GM19025 (cell line): ENCODE measurements at regions not wholly inside any gene's neighbourhood (a gene's known extent, or its start where the extent isn't known, plus 50 kb on each side); places are given as distances from the start of the nearest gene placed in this dataset.
"Not testable (repeated sequence)": the region's sequence is repeated elsewhere in the genome, so short reads cannot be mapped to it uniquely, and the experiment has no call there.

Source experiments
- ATAC-seq: cut with Tn5 transposase; IDR thresholded peaks from one replicate; pipeline ENCODE4 v1.9.1; 2021; ENCODE audit warnings: mild to moderate bottlenecking, low read depth, moderate library complexity; ENCODE audit not compliant: unreplicated experiment

GRCh38 chr4:133385161-133385954 is 236.3 kb downstream of the PCDH10 start:
- no peak for ATAC-seq

GRCh38 chr4:133379681-133380438 is 230.8 kb downstream of the PCDH10 start:
- no peak for ATAC-seq

GRCh38 chr4:133377286-133377685 is 228.2 kb downstream of the PCDH10 start:
- no peak for ATAC-seq

- ATAC-seq, result no peak
These were observed 223.6 kb downstream of the PCDH10 start for GRCh38 chr4:133372699-133373098.

- ATAC-seq, result no peak
These were observed 206.5 kb downstream of the PCDH10 start for GRCh38 chr4:133355633-133356032.

- ATAC-seq, result no peak
These were observed 198.3 kb downstream of the PCDH10 start for GRCh38 chr4:133347409-133347808.

- no peak for ATAC-seq
These were observed 175.4 kb downstream of the PCDH10 start for GRCh38 chr4:133324491-133324890.

DNA sequence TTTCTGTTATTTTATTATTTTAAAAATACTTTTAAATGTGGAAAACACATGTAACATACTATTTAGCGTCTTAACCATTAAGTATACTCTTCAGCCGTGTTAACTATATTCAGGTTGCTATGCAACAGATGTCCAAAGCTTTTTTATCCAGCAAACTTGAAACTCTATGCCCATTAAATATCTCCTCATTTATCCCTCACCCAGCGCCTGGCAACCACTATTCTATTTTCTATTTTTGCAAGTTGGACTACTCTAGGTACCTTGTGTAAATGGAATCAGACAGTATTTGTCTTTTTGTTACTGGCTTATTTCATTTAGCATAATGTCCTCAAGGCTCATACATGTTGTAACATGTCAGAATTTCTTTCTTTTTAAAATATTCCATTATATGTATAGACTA is 174.6 kb downstream of the PCDH10 start:
- ATAC-seq, result no peak

DNA sequence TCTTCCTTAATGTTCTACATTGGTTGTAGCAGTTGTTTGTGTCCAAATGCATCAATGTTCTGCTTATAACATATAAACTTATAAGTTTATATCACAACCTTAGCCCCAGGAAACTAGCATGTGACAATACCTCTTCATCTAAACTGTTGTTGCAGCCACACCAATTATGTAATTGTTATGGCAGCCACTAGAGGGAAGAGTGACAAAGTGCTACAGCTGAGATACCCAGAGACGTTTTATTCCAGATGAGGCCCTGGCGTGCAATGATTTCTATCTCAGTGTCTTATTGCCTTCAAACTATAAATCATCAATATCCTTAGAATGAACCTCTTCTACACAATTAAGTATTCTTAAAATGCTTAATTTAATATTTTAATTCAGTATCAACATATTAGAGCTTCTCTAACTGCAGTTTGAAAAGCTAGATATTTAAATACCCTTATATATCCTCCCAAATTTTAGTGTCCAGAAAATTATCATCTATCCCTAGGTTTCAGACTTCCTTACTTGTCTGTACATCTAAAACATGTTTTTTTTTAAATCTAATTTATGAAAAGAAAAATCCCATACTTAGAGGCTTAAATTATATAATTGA is 171.6 kb downstream of the PCDH10 start:
- ATAC-seq, result no peak

- no peak for ATAC-seq
These were observed 167.8 kb downstream of the PCDH10 start for GRCh38 chr4:133316909-133317308.

GRCh38 chr4:133314991-133315390 is 165.9 kb downstream of the PCDH10 start:
- ATAC-seq, result no peak

GRCh38 chr4:133287396-133287795 is 138.3 kb downstream of the PCDH10 start:
- ATAC-seq, result no peak

- ATAC-seq, result no peak
These were observed 129.5 kb downstream of the PCDH10 start for GRCh38 chr4:133278591-133278990.

DNA sequence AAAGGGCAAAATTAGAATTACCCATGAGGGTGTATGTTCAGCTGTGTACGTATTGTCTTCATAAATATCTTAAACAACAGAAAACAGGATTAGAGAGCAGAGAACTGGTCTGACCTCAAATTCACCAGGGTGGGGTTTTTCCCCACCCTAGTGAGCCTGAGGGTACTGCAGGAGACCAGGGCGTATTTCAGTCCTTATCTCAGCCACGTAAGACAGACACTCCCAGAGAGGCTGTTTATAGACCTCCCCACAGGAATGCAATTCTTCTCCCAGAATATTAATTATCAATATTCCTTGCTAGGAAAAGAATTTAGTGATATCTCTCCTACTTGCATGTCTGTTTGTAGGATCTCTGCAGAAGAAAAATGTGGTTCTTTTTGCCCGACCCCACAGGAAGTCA is 128.8 kb downstream of the PCDH10 start:
- ATAC-seq, result not testable (repeated sequence)

DNA sequence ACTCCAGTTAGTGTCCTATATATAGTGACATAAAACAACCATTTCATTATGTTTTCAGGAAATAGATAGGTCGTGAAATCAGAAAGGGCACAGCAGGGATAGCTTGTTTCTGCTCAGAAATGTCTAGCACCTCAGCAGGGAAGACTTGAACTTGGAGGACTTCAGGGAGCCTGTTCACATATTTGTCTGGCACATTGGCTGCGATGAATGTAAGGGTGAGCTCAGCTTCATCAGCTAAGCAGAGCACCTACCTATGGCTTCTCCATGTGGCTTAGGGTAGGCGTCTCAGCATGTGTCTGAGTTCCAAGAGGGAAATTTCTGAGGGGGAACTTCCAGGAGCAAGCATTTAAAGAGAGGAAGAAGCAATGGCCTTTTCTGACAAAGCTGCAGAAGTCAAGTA is 126.2 kb downstream of the PCDH10 start:
- no peak for ATAC-seq

DNA sequence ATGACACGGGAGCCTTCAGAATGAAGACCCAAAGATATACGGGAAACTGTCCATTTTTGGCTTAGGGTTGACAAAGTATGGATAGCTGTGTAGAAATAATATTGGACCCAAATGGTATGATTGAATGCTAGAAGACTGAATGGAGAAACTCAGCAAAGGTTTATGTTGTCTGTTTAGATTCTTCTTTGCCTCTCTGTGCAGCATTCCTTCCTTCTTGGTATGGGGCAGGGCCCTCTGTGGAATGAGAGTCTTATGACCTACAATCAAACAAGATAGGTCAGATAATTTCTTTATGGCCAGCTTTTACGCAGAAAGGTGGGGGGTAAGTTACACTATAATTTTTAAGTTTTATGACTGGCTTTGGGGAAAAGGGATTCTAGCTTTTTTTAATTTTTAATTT is 124.3 kb downstream of the PCDH10 start:
- no peak for ATAC-seq

GRCh38 chr4:133270021-133270570 is 121.0 kb downstream of the PCDH10 start:
- ATAC-seq, result no peak

DNA sequence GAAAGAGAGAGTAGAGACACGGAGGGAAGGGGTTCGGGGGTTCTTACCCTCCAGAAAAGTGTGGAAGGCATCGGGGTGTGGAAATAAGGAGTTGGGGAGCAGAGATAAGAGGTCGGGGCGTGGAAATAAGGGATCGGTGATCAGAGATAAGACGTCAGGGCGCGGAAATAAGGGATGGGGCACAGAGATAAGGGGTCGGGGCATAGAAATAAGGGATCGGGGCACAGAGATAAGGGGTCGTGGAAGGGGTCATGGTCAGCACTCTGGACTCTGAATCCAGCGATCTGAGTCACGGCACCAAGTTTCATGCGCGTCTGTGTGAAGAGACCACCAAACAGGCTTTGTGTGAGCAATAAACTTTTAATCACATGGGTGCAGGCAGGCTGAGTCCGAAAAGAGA is 119.1 kb downstream of the PCDH10 start:
- no peak for ATAC-seq

DNA sequence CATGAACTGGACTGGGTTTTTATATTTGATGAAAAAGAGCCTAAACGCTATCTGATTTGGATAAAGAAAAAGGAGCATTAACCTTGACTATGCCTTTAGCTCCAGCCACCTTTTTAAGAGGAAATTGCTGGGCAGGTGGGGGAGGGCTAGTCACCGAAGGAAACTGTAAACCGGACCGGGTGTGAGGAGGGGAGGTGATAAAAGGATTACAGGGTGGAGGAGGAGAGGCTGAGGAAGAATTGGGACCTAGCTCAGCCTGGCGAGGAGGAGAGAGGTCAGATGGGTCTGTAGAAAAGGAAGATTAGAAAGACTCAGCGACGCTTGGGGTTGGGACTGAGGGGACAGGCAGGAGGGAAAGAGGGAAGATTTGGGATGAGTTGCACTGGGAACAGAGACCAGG is 118.4 kb downstream of the PCDH10 start:
- ATAC-seq, result not testable (repeated sequence)

- ATAC-seq, result not testable (repeated sequence)
These were observed 117.9 kb downstream of the PCDH10 start for GRCh38 chr4:133266966-133267365.

DNA sequence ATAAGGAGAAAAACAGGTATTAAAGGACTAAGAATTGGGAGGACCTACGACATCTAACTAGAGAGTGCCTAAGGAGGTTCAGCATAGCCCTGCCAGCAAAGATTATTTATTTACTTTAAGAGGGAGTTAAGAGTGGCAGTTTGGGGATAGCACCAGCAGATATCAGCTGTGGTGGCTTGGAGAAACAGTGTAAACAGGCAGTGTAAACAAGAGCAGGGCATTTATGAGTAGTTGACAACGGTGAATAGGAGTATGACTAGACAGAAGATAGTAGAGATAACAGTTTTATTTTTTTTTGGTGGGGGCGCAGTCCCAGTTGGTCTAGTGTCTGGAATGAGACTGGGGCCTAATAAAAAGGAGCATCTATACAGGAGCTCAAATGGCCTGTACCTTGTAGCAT is 115.2 kb downstream of the PCDH10 start:
- not testable (repeated sequence) for ATAC-seq
